ENCODE measurements at regions not wholly inside any gene's neighbourhood (a gene's known extent, or its start where the extent isn't known, plus 50 kb on each side); places are given as distances from the start of the nearest gene placed in this dataset.

GRCh38 chr5:54897001-54897400, 88.4 kb downstream of the ESM1 start:
- H3K36me3 ChIP-seq (ENCODE audit: control insufficient read depth in 4 of 4, insufficient read depth in 4 of 4, low read length in 3 of 4), result no peaks in the 10 kb centered on the region
- 100% methylated on average over 1 of the region's 10 CpGs for WGBS (ENCODE audit: insufficient coverage)
- peaks cover 0 to 11% (median 0%) of the 10 kb centered on the region in 4 experiments for H3K4me1 ChIP-seq (ENCODE audit: control extremely low read depth in 1 of 4, control insufficient read depth in 4 of 4, insufficient read depth in 4 of 4, low read length in 3 of 4)
- DNase-seq, result no peak
- H3K4me3 ChIP-seq (ENCODE audit: control insufficient read depth in 1 of 7, extremely low read depth in 1 of 7, insufficient read depth in 4 of 7, low read depth in 2 of 7, low read length in 6 of 7), result no peak overlapping the region
- CTCF ChIA-PET, result interaction anchor here (1.1 to 2.8 kb wide), 3 partner anchors 19 to 53 kb away, joined by 4 to 9 read pairs (median 4); no protein-coding TSS in a partner anchor
- POLR2A ChIA-PET, result no interaction called here
- H3K9me3 ChIP-seq (ENCODE audit: control extremely low read depth in 1 of 5, control insufficient read depth in 4 of 5, insufficient read depth in 2 of 5, low read depth in 1 of 5, low read length in 4 of 5), result no peaks in the 10 kb centered on the region
- H3K27ac ChIP-seq (ENCODE audit: insufficient read depth in 1 of 2, low read depth in 1 of 2, low read length in 2 of 2, poor library complexity in 1 of 2, severe bottlenecking in 2 of 2), result no peak overlapping the region
- H3K27me3 ChIP-seq (replicated peaks in 2 of 5; ENCODE audit: control insufficient read depth in 4 of 5, insufficient read depth in 5 of 5, low read length in 4 of 5), result peaks cover 0 to 14% (median 12%) of the 10 kb centered on the region in 5 experiments

- DNase-seq, result peak; percentile 31 to 51 (median 50)
- ChIA-PET CTCF (interaction anchor here (0.7 to 2.8 kb wide), 7 partner anchors 8 to 685 kb away, joined by 3 to 9 read pairs (median 4); no protein-coding TSS in a partner anchor), POLR2A (no interaction called here)
These were observed 89.5 kb downstream of the ESM1 start for GRCh38 chr5:54895816-54896341.

GRCh38 chr5:54894957-54895815, 90.2 kb downstream of the ESM1 start:
- ChIA-PET CTCF (interaction anchor here (0.7 to 2.8 kb wide), 10 partner anchors 9 to 684 kb away, joined by 3 to 9 read pairs (median 4); partner anchors contain the start of gene SNX18), POLR2A (no interaction called here)
- Histone ChIP-seq H3K4me1 (ENCODE audit: control extremely low read depth in 1 of 4, control insufficient read depth in 4 of 4, insufficient read depth in 4 of 4, low read length in 3 of 4) (no peaks in the 10 kb centered on the region), H3K27me3 (replicated peaks in 2 of 5; ENCODE audit: control insufficient read depth in 4 of 5, insufficient read depth in 5 of 5, low read length in 4 of 5) (peaks cover 0 to 15% (median 6%) of the 10 kb centered on the region in 5 experiments), H3K36me3 (ENCODE audit: control insufficient read depth in 4 of 4, insufficient read depth in 4 of 4, low read length in 3 of 4) (no peaks in the 10 kb centered on the region), H3K27ac (ENCODE audit: insufficient read depth in 1 of 2, low read depth in 1 of 2, low read length in 2 of 2, poor library complexity in 1 of 2, severe bottlenecking in 2 of 2) (no peak overlapping the region), H3K9me3 (ENCODE audit: control extremely low read depth in 1 of 5, control insufficient read depth in 4 of 5, insufficient read depth in 2 of 5, low read depth in 1 of 5, low read length in 4 of 5) (no peaks in the 10 kb centered on the region), H3K4me3 (ENCODE audit: control insufficient read depth in 1 of 7, extremely low read depth in 1 of 7, insufficient read depth in 4 of 7, low read depth in 2 of 7, low read length in 6 of 7) (peak overlapping the region in 1 of 7 experiments; percentile 29)
- WGBS (ENCODE audit: insufficient coverage), result 90% methylated on average over 3 of the region's 3 CpGs
- no peak for DNase-seq

More at GRCh38 chr5:54895816-54896341, 89.5 kb downstream of the ESM1 start:
- Histone ChIP-seq H3K9me3 (ENCODE audit: control extremely low read depth in 1 of 5, control insufficient read depth in 4 of 5, insufficient read depth in 2 of 5, low read depth in 1 of 5, low read length in 4 of 5) (no peaks in the 10 kb centered on the region), H3K27me3 (replicated peaks in 2 of 5; ENCODE audit: control insufficient read depth in 4 of 5, insufficient read depth in 5 of 5, low read length in 4 of 5) (peaks cover 0 to 13% (median 6%) of the 10 kb centered on the region in 5 experiments), H3K27ac (ENCODE audit: insufficient read depth in 1 of 2, low read depth in 1 of 2, low read length in 2 of 2, poor library complexity in 1 of 2, severe bottlenecking in 2 of 2) (no peak overlapping the region), H3K4me1 (ENCODE audit: control extremely low read depth in 1 of 4, control insufficient read depth in 4 of 4, insufficient read depth in 4 of 4, low read length in 3 of 4) (peaks cover 0 to under 1% (median 0%) of the 10 kb centered on the region in 4 experiments), H3K36me3 (ENCODE audit: control insufficient read depth in 4 of 4, insufficient read depth in 4 of 4, low read length in 3 of 4) (no peaks in the 10 kb centered on the region), H3K4me3 (ENCODE audit: control insufficient read depth in 1 of 7, extremely low read depth in 1 of 7, insufficient read depth in 4 of 7, low read depth in 2 of 7, low read length in 6 of 7) (peak overlapping the region in 1 of 7 experiments; percentile 29)
- 57% methylated on average over 4 of the region's 6 CpGs for WGBS (ENCODE audit: insufficient coverage)

- Histone ChIP-seq H3K4me3 (ENCODE audit: control insufficient read depth in 1 of 7, extremely low read depth in 1 of 7, insufficient read depth in 4 of 7, low read depth in 2 of 7, low read length in 6 of 7) (no peak overlapping the region), H3K4me1 (ENCODE audit: control extremely low read depth in 1 of 4, control insufficient read depth in 4 of 4, insufficient read depth in 4 of 4, low read length in 3 of 4) (no peaks in the 10 kb centered on the region), H3K36me3 (ENCODE audit: control insufficient read depth in 4 of 4, insufficient read depth in 4 of 4, low read length in 3 of 4) (no peaks in the 10 kb centered on the region), H3K27me3 (replicated peaks in 2 of 5; ENCODE audit: control insufficient read depth in 4 of 5, insufficient read depth in 5 of 5, low read length in 4 of 5) (peaks cover 6 to 17% (median 15%) of the 10 kb centered on the region in 5 experiments), H3K27ac (ENCODE audit: insufficient read depth in 1 of 2, low read depth in 1 of 2, low read length in 2 of 2, poor library complexity in 1 of 2, severe bottlenecking in 2 of 2) (no peak overlapping the region), H3K9me3 (ENCODE audit: control extremely low read depth in 1 of 5, control insufficient read depth in 4 of 5, insufficient read depth in 2 of 5, low read depth in 1 of 5, low read length in 4 of 5) (peaks cover 0 to under 1% (median 0%) of the 10 kb centered on the region in 5 experiments)
- 71% methylated on average over 1 of the region's 1 CpG for WGBS (ENCODE audit: insufficient coverage)
- DNase-seq, result no peak
- ChIA-PET CTCF (interaction anchor here (0.9 to 1.6 kb wide), 3 partner anchors 12 to 22 kb away, joined by 3 to 4 read pairs (median 3); no protein-coding TSS in a partner anchor), POLR2A (no interaction called here)
These were observed 95.6 kb downstream of the ESM1 start for GRCh38 chr5:54889826-54890225.

GRCh38 chr5:54887663-54888062, 97.7 kb downstream of the ESM1 start:
- H3K27ac ChIP-seq (ENCODE audit: insufficient read depth in 1 of 2, low read depth in 1 of 2, low read length in 2 of 2, poor library complexity in 1 of 2, severe bottlenecking in 2 of 2), result no peak overlapping the region
- no peaks in the 10 kb centered on the region for H3K36me3 ChIP-seq (ENCODE audit: control insufficient read depth in 4 of 4, insufficient read depth in 4 of 4, low read length in 3 of 4)
- H3K9me3 ChIP-seq (ENCODE audit: control extremely low read depth in 1 of 5, control insufficient read depth in 4 of 5, insufficient read depth in 2 of 5, low read depth in 1 of 5, low read length in 4 of 5), result peaks cover 0 to 2% (median 0%) of the 10 kb centered on the region in 5 experiments
- ChIA-PET POLR2A (no interaction called here), CTCF (interaction anchor here (0.9 to 1.9 kb wide), 4 partner anchors 10 to 370 kb away, joined by 3 to 5 read pairs (median 3); partner anchors contain the start of gene SNX18)
- H3K4me1 ChIP-seq (ENCODE audit: control extremely low read depth in 1 of 4, control insufficient read depth in 4 of 4, insufficient read depth in 4 of 4, low read length in 3 of 4), result peaks cover 0 to 14% (median 12%) of the 10 kb centered on the region in 4 experiments
- H3K27me3 ChIP-seq (replicated peaks in 2 of 5; ENCODE audit: control insufficient read depth in 4 of 5, insufficient read depth in 5 of 5, low read length in 4 of 5), result peaks cover 7 to 38% (median 30%) of the 10 kb centered on the region in 5 experiments
- H3K4me3 ChIP-seq (ENCODE audit: control insufficient read depth in 1 of 7, extremely low read depth in 1 of 7, insufficient read depth in 4 of 7, low read depth in 2 of 7, low read length in 6 of 7), result no peak overlapping the region
- no peak for DNase-seq
- no CpG with 5 or more reads among the region's 1 CpG for WGBS (ENCODE audit: insufficient coverage)

GRCh38 chr5:54886866-54887265, 98.5 kb downstream of the ESM1 start:
- 83% methylated on average over 1 of the region's 1 CpG for WGBS (ENCODE audit: insufficient coverage)
- CTCF ChIA-PET, result interaction anchor here (0.9 to 1.9 kb wide), 5 partner anchors 9 to 370 kb away, joined by 3 to 5 read pairs (median 3); partner anchors contain the start of gene SNX18

More at GRCh38 chr5:54886866-54887265, 98.5 kb downstream of the ESM1 start:
- Histone ChIP-seq H3K4me1 (ENCODE audit: control extremely low read depth in 1 of 4, control insufficient read depth in 4 of 4, insufficient read depth in 4 of 4, low read length in 3 of 4) (peaks cover 0 to 14% (median 12%) of the 10 kb centered on the region in 4 experiments), H3K27me3 (replicated peaks in 2 of 5; ENCODE audit: control insufficient read depth in 4 of 5, insufficient read depth in 5 of 5, low read length in 4 of 5) (peaks cover 10 to 46% (median 38%) of the 10 kb centered on the region in 5 experiments), H3K9me3 (ENCODE audit: control extremely low read depth in 1 of 5, control insufficient read depth in 4 of 5, insufficient read depth in 2 of 5, low read depth in 1 of 5, low read length in 4 of 5) (peaks cover 0 to 2% (median 0%) of the 10 kb centered on the region in 5 experiments), H3K36me3 (ENCODE audit: control insufficient read depth in 4 of 4, insufficient read depth in 4 of 4, low read length in 3 of 4) (no peaks in the 10 kb centered on the region), H3K4me3 (ENCODE audit: control insufficient read depth in 1 of 7, extremely low read depth in 1 of 7, insufficient read depth in 4 of 7, low read depth in 2 of 7, low read length in 6 of 7) (no peak overlapping the region), H3K27ac (ENCODE audit: insufficient read depth in 1 of 2, low read depth in 1 of 2, low read length in 2 of 2, poor library complexity in 1 of 2, severe bottlenecking in 2 of 2) (no peak overlapping the region)
- no peak for DNase-seq
- POLR2A ChIA-PET, result no interaction called here
